PC-9 (cell line): ENCODE measurements at regions not wholly inside any gene's neighbourhood (a gene's known extent, or its start where the extent isn't known, plus 50 kb on each side); places are given as distances from the start of the nearest gene placed in this dataset.

Source experiments
- EZH2 ChIP-seq: fragments of 200-600 bp; sonication (generic); IDR thresholded peaks from 2 replicates; pipeline ENCODE4 v1.8.0; 2017; ENCODE audit warnings: antibody characterized with exemption, low read depth
- TF ChIP-seq, protein P1 (sequence below): fragments of 200-600 bp; sonication (generic); conservative IDR thresholded peaks from 2 replicates; pipeline ENCODE4 v1.6.1; 2017; ENCODE audit warnings: mixed run types, antibody characterized with exemption, mild to moderate bottlenecking, moderate library complexity

DNA sequence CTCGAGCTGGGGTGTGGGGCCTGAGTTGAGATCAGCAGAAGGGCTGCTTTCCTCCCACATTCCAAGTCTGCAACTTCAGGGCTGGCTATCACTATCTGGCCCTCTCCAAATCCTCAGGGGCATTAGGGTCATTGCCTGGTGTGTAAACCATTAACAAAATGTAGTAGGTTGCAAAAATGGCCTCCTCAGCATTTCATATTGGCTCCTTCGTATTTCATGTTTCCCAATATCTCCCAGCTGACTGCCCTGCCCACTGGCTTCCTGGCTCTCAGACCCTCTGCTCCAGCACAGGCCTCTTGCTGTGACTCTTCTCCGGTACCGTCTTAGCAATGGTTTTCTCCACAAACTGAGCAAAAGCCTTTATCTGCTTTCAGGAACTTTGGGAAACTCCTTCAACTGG lies 113.8 kb downstream of the GADD45G start:
- TF ChIP-seq, protein P1, sequence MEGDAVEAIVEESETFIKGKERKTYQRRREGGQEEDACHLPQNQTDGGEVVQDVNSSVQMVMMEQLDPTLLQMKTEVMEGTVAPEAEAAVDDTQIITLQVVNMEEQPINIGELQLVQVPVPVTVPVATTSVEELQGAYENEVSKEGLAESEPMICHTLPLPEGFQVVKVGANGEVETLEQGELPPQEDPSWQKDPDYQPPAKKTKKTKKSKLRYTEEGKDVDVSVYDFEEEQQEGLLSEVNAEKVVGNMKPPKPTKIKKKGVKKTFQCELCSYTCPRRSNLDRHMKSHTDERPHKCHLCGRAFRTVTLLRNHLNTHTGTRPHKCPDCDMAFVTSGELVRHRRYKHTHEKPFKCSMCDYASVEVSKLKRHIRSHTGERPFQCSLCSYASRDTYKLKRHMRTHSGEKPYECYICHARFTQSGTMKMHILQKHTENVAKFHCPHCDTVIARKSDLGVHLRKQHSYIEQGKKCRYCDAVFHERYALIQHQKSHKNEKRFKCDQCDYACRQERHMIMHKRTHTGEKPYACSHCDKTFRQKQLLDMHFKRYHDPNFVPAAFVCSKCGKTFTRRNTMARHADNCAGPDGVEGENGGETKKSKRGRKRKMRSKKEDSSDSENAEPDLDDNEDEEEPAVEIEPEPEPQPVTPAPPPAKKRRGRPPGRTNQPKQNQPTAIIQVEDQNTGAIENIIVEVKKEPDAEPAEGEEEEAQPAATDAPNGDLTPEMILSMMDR: no peak
- no peak for TF ChIP-seq EZH2
